GM21526 (cell line): ENCODE measurements at regions not wholly inside any gene's neighbourhood (a gene's known extent, or its start where the extent isn't known, plus 50 kb on each side); places are given as distances from the start of the nearest gene placed in this dataset.

ENCODE experiments used
- ATAC-seq: cut with Tn5 transposase; IDR thresholded peaks from one replicate; pipeline ENCODE4 v1.9.1; 2021; ENCODE audit warnings: moderate library complexity; ENCODE audit not compliant: unreplicated experiment, low FRiP score

DNA sequence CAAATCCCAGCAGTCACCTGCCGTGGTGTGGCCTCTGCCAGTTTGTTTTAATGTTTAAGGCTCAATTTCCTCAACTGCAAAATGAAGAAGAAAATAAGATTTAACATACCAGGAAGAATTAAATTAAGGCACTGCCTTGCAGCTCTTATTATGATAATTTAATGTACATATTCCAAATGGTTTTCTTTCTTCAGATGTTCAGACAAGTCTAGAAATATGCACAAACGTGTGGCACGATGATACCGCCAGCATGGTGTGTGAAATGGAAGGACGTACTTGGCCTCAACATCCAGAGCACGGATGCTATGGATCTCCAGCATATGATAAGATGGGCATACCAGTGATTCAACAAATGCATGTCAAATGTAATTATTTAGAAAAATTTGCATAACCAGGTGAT, 959.4 kb upstream of the TMEM132C start:
- no peak for ATAC-seq

DNA sequence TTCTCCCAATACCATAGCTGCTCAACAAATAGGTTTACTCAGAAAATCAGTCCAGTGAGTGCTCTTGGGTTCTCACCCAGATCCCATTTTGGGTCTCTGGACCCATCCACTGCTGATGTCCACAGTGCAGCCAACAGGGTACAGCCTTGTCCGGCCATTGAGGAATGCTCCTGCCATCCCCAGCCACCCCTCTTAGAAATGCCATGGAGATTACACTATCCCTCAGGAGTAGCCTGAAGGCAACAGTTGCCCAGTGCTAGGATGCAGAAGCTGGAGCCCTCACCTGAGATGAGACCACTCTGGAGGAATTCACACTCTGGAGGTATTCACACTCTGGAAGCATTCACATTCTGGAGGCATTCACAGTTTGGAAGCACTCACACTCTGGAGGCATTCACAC, 958.8 kb upstream of the TMEM132C start:
- no peak for ATAC-seq

DNA sequence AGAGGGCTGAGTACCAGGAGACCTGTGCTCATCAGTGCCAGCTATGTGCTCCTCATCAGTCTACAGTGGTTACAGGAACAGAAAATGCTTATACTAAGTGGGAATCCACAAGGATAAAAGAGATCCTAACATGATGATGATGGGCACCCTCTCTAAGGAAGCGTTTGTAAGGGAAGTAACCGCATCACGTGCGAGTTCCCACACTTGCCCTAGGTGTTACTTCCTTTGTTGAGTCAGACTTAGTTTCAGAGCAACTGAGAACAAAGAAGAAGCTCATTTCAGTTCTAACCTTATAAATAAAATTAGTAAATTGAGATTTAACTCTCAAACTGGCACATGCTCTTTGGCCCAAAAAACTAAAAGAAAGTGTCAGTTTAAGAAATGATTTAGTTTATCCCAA, 956.4 kb upstream of the TMEM132C start:
- ATAC-seq: no peak

DNA sequence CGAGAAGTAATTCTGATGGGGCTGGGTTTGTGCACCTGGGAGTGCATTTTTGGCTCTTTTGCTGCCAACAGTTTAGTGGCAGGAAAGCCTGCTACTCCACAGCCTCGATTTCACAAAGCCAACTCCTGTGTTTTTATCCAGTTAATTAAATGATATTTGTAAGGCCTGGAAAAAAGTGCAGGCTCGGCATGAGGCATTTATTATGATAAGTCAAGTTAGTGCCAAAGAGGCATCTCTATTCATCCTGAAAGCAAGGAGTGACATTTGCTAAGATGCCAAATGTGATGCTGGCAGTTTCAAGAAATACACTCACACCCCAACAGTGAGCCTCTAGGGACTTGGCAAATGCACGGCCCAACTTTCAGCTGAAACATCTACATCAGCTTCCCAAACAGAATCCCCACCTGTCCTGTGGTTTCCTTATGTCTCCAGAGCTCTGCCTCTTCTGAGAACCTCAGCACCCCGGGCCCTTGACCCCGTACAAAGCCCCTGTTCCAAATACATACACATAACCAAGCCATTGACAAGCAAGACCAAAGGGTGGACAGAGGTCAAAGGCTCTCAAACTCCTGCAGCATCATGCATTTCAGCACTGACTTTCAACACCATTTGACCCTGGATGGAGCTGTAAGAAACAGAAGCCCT, 955.1 kb upstream of the TMEM132C start:
- no peak for ATAC-seq

DNA sequence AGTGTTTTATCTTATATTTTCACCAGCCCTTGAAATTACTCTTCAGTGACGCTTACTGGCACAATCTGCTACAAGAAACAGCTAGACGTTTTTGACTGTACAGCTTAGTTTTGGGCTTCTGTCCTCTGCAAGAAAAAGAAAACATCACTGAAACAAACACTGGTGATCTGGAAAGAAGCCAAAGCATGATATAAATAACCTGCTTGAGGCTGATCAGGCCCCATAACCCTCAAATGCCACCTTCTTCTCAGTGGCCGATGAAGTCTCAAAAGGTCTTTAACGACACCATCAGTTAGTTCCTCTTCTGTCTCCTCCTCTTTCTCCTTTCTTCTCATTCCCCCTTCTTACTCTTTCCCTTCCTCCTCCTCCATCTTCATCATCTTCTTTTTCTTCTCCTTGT, 942.3 kb upstream of the TMEM132C start:
- ATAC-seq: no peak

DNA sequence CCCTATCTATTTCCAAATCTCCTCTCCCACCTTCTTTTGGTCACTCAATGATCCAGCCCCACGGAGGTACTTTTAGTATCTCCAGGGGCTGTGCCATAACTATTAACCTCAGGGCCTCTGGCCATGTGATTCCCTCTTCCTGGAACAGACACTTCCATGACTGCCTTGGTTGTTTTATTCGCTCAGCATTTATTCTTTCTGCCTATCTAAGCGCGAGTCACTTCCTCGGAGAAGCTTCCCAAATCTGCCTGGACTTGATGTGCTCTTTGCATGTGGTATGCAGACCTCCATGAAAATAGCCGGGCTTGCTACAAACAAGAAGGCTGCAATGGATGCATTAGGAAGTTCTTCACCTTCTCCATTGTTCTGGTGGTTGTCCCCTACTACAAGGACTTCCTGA, 939.0 kb upstream of the TMEM132C start:
- no peak for ATAC-seq

DNA sequence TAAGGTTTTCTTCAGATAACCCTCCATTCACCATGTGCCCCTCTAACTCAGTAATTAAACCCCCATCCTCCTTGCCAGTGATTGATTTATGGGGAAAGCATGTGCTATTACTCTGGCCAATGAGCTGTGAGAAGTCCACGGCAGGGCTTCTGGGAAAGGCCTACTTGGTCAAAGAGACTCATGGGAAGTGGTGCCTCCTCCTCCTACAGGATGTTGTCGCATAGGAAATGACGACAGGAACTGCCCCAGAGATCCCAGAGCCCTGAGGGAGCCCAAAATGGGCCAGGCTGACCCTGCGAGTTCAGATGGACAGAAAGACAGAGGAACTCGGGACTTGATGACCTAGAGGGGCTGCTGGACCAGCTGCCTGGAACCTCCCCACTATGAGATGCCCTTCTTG, 938.1 kb upstream of the TMEM132C start:
- ATAC-seq: no peak

DNA sequence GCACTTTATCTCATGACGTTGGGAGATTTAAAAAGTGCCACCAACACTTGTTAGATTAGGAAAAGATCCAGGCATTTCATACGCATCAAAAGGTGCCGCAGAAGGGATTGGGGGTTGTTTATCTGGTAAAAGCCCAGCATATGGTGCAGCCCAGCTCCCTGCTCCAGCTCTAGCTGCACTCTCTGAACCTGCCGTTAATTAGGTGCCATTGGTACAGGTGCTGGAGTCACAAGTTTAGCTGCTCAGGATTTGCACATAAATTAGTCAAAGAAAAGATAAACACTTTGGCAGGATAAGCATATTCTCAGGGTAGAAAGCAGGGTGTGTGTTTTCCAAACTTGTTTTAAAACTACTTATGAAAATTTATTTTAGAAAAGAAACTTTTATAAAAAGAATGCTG, 932.6 kb upstream of the TMEM132C start:
- no peak for ATAC-seq

DNA sequence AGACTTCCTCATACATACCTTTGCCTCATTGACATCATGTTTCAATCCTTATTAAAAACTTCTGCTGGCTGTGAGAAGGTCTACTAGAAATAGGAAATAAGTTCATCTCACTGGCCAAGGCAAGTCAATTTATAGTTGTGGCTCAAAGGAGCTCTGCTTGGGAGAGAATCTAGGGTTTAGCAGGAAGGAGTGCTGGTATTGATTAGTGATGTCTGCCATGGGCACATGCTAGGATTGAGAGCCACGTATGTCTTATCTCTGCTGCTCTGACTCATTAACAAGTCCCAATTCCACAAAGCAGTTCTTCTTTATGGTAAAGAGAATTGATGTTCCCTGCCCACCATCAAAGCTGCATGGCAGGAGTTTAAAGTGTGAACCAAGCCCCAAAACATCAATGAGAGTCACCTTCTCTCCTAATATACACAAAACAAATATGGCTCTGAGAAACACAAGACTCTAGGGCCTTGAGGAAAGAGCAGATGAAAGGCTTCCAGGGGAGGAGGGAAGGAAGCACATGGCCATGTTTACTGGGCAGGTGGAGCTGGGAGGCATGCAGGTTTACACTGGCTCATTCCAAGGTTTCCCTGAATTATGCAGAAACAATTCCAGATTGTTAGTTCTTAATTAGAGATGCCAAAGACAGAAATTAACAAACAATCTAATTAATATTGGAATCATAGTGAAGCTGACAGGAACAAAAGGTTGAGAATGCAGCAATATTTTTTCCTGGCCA, 931.9 kb upstream of the TMEM132C start:
- ATAC-seq: no peak

DNA sequence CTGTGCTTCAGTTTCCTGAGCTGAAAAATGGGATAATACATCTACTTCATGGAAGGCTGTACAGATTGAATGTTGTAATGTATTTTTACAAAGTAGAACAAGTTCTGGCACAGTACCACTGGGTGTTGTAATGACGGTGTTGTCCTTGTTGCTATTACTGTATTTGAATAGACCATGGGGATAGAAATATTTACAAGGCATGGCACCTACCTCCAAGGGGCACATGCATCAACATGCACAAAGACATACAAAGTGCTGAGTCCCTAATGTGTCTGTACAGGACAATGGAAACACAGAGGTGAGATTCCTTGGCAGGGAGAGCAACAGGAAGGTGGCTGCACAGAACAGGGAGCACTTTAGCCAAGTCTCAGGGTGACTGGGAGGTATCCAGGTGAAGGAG, 930.6 kb upstream of the TMEM132C start:
- ATAC-seq: no peak

DNA sequence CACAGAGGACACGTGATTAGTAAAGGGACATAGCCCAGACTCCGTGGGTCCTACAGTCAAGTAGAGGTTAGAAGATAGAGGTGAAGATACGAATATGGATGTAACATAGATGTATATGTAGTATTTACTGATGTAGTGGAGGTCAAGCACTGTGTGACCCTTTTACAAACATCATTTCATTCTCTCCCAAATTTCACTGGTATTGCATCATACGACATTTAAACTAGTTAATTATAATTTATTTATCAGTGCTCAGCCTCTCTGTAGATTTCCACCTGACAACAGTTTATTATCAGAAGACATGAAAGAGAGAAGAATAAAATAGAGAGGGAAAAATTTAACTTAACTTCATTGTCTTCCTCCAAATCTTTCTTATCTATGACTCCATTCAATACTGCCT, 927.9 kb upstream of the TMEM132C start:
- ATAC-seq: no peak

DNA sequence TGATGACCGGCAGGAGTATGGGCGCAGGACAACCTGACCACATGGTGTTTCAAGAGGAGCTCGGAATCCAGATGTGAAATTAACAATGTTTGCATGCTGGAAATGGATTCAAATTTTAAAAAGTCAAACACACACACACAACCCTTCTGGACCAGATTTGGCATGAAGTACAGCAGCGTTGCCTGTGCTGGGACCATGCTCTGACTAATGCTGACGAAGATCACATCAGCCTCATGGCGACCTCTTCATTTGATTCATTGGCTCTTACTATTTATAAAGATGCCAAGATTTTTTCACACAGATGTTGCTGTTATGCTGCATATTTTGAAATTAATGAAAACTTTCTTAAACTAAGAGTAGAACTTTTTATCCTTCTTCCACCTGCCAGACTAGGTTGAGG, 926.6 kb upstream of the TMEM132C start:
- ATAC-seq: no peak

DNA sequence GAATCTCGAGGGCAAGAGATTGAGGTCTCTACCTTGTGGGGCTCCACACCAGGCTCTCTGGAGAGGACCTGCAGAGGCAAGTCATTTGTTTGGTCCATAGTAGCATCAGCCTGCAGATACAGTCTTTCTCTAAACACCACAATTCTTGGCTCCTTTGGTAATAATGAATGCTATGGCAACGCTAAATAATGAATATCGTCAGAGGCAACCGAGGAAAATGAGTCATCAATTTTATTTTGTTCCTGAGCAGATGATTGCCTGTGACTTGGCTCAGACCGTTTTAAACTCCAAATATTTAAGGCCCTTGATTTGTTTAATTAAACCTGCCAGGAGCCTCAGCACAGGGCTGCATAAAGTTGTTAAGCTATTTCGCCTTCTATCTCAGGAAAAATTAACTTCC, 924.1 kb upstream of the TMEM132C start:
- no peak for ATAC-seq

DNA sequence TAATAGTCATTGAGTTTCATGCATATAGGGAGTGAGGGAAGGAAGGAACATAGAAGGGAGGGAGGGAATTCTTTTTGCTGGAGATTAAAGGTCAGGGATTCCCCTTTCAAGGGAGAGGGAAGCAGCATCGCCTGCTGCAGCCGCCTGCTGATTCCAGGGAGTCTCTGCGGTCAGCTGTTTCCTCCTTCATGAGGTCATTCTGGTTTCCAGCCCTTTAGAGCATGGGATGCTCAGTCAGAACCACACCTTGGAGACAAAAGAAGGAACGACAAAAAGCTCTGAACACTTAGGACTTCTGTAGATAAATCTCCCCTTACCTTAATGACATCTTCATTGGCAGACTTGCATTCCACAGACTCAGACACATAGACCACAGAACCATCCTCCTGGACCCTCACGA, 923.0 kb upstream of the TMEM132C start:
- ATAC-seq: no peak

DNA sequence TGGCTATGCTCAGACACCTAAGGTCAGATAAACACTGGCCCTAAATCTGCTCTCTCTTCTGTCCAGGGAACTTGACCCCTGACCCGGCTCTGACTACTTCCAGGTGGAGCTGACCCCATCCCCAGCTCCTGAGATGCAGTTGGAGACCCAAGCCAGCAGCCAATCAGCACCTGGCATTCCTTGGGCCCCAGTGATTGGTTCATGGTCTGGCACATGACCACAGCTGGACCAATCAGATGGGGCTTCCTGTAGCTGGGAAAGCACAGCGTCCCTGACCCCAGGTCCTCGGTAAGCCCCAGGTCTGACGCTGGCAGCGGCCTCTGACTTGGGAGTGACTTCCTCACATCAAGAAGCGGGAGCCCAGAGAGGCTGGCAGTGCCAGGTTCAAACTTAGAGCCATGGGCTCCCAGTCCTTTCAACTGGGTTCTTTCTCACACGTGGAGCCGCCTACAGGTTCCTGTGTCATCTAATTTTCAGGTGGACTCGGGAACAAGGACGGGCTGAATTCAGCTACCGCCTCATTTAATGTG, 915.4 kb upstream of the TMEM132C start:
- no peak for ATAC-seq

DNA sequence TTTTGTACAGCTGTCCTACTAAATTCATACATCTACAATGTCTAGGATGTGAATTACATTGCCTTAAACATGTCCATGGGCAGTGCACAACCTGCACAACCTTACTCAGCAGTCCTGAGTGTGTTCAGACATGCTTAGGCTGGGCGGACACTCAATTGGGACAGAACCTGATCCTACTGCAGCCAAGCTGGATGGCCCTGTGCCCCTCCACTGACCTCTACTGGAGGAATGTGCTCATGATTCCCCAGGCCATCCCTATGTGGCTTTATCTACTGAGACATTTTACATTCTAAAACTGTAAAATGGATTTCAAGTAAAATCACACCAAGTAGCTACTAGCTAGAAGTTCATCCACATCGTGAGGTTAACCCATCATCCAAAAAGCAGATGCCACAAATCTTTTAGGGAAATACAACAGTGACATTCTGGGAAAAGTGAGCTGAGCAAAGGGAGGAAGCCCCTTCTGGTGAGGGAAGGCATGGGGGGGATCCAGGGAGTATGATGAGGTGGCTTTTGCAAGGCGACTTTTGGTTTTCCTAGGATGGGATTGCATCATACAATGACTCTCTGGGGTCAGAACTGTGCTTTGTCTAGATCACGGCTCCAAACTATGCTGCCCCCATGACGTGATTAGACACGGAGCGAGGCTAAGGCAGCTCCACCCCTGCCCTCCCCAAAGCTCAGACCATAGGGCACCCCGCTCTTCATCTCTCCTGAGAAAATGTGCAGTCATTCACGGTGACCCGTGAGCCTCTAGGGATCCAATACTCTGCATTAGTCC, 911.7 kb upstream of the TMEM132C start:
- no peak for ATAC-seq

DNA sequence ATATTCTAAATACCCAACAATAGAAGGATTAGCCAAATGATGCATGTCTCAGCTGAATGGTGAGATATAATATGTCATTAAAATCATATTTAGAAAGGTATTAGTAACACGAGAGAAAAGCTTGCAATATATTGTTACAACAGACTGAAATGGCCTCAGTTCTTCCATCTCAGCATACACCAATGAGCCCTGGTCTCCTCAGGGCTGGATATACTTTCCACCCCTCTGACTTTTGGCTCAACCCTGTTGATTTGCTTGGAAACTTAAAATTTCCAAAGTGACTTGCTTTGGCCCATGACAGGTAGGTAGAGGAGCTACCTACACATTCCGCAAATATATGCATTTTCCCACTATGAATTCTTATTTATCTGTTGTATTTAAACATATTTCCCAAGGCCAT, 908.1 kb upstream of the TMEM132C start:
- no peak for ATAC-seq

DNA sequence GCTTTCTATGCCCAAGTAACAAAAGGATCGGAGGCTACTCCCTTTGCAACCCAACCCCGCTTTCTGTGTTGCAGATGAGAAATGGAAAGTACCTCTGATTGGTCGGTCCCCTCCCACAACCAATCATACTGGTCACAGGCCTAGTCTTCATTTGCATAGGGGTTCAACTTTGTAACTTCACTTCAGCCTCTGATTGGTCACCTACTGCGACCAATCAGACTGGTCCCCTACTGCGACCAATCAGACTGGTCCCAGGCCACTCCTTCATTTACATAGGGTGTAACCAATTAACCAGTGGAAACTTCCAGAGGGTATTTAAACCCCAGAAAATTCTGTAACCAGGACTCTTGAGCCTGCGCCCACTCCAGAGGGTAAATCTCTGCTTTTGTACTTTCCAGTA, 906.4 kb upstream of the TMEM132C start:
- no peak for ATAC-seq

DNA sequence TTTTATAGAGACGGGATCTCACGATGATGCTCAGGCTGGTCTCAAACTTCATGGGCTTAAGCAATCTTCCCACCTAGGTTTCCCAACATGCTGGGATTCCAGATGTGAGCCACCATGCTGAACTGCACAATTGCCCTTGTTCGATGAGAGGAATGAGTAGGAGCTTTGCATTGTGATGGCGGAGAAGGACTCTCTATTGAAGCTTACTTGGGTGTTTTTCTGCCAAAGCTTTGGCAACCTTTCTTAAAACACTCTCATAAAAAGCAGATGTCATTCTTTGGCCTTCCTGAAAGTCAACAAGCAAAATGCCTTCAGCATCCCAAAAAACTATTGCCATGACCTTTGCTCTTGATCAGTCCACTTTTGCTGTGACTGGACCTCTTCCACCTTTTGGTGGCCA, 904.8 kb upstream of the TMEM132C start:
- ATAC-seq: no peak

DNA sequence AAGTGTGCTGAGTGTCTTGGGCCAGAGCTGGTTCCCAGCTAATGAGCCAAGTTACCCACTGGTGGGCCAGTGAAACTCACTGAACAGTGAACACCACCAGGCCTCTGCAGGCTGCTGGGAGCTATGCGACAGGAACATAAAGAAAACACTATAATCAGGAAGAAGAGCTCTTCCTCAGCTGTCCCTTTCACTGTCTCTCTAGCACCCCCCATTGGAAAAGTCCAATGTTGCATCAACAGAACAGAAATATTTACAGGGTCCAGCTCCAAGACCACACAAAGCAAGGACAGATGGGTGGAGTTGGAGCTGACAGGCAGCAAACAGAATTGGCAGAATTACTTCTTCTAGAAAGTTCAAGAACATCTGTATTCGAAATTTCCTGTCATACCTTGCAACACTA, 903.6 kb upstream of the TMEM132C start:
- ATAC-seq: no peak

DNA sequence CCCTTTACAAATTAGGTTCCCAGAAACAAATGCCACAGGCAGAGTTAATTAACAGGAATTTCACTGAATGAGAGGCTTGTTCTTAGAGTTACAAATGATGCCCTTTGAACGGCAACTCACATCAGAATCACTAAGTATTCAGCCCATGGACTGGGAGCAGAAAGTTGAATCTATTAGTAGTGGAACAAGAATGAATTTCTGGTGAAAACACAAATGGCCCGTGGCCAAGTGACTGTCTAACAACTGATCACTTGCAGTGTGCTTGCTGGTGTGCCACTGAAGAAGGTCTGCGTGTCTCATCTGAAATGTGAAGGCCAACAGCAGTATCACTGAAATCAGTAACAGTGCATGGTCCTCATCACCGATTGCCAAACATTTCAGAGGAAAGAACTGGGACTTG, 893.4 kb upstream of the TMEM132C start:
- no peak for ATAC-seq

DNA sequence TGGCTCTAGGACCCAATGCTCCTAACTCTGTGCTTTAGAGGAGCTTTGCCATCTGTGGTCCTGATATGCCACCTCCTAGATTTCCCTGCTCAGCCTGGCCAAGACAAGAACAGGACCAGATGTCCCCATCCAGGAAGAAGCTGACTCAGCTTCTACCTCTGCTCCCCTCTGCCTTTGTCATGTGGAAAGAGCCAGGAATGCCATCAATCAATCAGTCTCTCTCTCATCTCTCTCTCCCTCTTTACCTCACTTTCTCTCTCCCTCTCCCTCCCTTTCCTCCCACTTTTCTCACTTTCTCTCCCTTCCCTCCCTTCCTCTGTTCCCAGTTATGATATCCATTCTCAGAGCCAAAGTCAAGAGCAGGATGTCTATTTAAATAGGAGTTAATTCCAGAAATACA, 892.5 kb upstream of the TMEM132C start:
- no peak for ATAC-seq
